ENCODE measurements at regions not wholly inside any gene's neighbourhood (a gene's known extent, or its start where the extent isn't known, plus 50 kb on each side); places are given as distances from the start of the nearest gene placed in this dataset.

- Mint-ChIP-seq H3K9me3 (ENCODE audit: low read depth) (peaks cover 10% of the 10 kb centered on the region), H3K27ac (ENCODE audit: unreplicated experiment) (no peak overlapping the region)
Measured at GRCh38 chr7:34385384-34385783, 272.6 kb upstream of the NPSR1 start.

DNA sequence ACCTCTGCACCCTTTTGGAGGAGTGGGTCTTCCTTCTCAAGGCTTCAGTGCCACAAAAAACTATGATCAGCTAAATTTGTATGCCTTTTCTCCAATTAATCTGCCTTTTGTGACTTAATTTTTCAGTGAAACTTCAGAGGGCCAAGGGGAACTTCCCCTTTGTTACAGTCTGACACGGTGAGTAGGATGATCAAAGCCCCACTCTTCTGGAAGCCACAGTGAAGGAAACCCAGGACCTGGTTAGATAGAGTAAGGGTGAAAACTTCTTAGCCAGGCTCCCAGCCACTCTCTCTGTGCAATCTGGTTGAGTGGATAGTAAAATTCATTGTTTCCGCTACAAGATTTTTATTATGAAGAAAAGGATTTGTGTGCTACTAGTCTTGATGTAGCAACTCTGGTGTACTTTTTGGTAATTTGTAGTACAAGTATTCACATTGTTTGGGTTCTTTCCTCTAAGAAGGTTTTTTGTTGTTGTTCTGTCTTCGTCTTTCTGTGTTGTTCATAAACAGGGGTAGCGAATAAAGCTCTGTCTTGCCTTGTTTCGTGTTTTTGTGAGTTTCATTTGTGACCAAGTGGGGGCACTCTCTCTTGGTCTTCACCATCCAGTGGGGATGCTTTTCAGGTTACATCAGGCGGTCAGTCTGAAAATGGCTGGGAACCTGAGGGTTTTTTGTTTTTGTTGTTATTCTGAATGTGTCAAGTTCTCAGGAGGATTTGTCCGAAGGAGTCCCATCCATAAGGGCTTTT is 268.5 kb upstream of the NPSR1 start:
- Mint-ChIP-seq H3K27ac (ENCODE audit: unreplicated experiment) (no peak overlapping the region), H3K4me3 (ENCODE audit: unreplicated experiment) (no peak overlapping the region), H3K4me1 (ENCODE audit: low read depth) (peaks cover 5% of the 10 kb centered on the region), H3K9me3 (ENCODE audit: low read depth) (no peaks in the 10 kb centered on the region), H3K27me3 (ENCODE audit: low read depth) (no peaks in the 10 kb centered on the region), H3K36me3 (ENCODE audit: low read depth) (no peaks in the 10 kb centered on the region)
- DNase-seq (ENCODE audit: low spot score) = no peak
- no peak for TF ChIP-seq CTCF (IDR thresholded peaks at IDR 0.05)

More at GRCh38 chr7:34385384-34385783, 272.6 kb upstream of the NPSR1 start:
- Mint-ChIP-seq H3K27me3 (ENCODE audit: low read depth) (no peaks in the 10 kb centered on the region), H3K4me3 (ENCODE audit: unreplicated experiment) (no peak overlapping the region), H3K4me1 (ENCODE audit: low read depth) (peaks cover 5% of the 10 kb centered on the region), H3K36me3 (ENCODE audit: low read depth) (no peaks in the 10 kb centered on the region)
- TF ChIP-seq CTCF (IDR thresholded peaks at IDR 0.05) = no peak
- no peak for DNase-seq (ENCODE audit: low spot score)

GRCh38 chr7:34390103-34390502 is 267.9 kb upstream of the NPSR1 start:
- no peak for DNase-seq (ENCODE audit: low spot score)
- Mint-ChIP-seq H3K4me3 (ENCODE audit: unreplicated experiment) (no peak overlapping the region), H3K27ac (ENCODE audit: unreplicated experiment) (no peak overlapping the region), H3K27me3 (ENCODE audit: low read depth) (no peaks in the 10 kb centered on the region), H3K4me1 (ENCODE audit: low read depth) (peaks cover 3% of the 10 kb centered on the region), H3K9me3 (ENCODE audit: low read depth) (no peaks in the 10 kb centered on the region), H3K36me3 (ENCODE audit: low read depth) (no peaks in the 10 kb centered on the region)
- TF ChIP-seq CTCF (IDR thresholded peaks at IDR 0.05) = no peak

- Mint-ChIP-seq H3K4me3 (ENCODE audit: unreplicated experiment) (no peak overlapping the region), H3K36me3 (ENCODE audit: low read depth) (no peaks in the 10 kb centered on the region), H3K4me1 (ENCODE audit: low read depth) (no peaks in the 10 kb centered on the region)
Measured at GRCh38 chr7:34392972-34393371, 265.0 kb upstream of the NPSR1 start.

DNA sequence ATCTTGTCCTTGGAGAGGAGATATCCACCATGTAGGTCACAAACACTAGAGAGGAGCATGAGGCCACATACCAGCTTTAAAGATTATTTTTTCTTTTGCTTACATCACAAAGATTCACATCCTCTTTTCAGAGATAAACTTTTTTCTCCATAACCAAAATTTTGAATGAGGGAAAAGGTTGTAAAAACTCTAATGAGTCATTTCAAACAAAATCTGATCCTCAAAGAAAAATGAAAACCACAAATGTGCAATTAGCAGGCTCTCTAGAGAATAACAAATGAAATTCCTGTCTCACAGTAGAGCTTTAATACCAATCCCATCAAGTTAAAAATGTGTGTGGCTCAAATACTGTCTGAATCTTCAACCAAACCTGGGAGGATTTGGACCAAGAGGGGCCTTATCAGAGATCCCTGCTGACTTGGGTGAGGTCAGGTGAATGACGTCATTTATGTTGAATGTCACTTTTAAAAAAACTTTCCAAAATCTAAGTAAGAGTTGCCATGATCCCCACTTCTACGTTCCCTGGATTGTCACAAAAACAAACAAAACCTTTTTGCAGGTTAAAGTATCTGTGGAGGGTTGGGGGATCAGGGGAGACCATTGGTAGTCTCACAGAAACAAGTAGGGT is 261.5 kb upstream of the NPSR1 start:
- Mint-ChIP-seq H3K27ac (ENCODE audit: unreplicated experiment) (no peak overlapping the region), H3K4me1 (ENCODE audit: low read depth) (no peaks in the 10 kb centered on the region), H3K27me3 (ENCODE audit: low read depth) (no peaks in the 10 kb centered on the region), H3K36me3 (ENCODE audit: low read depth) (no peaks in the 10 kb centered on the region), H3K4me3 (ENCODE audit: unreplicated experiment) (no peak overlapping the region), H3K9me3 (ENCODE audit: low read depth) (no peaks in the 10 kb centered on the region)
- TF ChIP-seq CTCF (IDR thresholded peaks at IDR 0.05) = no peak
- DNase-seq (ENCODE audit: low spot score) = no peak

More at GRCh38 chr7:34392972-34393371, 265.0 kb upstream of the NPSR1 start:
- TF ChIP-seq CTCF (IDR thresholded peaks at IDR 0.05) = no peak
- no peak overlapping the region for H3K27ac Mint-ChIP-seq (ENCODE audit: unreplicated experiment)
- H3K9me3 Mint-ChIP-seq (ENCODE audit: low read depth) = no peaks in the 10 kb centered on the region
- no peaks in the 10 kb centered on the region for H3K27me3 Mint-ChIP-seq (ENCODE audit: low read depth)
- no peak for DNase-seq (ENCODE audit: low spot score)
